Mesodermal cell (in vitro differentiated cells): ENCODE measurements at regions not wholly inside any gene's neighbourhood (a gene's known extent, or its start where the extent isn't known, plus 50 kb on each side); places are given as distances from the start of the nearest gene placed in this dataset.

Experiments
- H3K27ac ChIP-seq: 2 replicates; pipeline ENCODE4 v1.7.0; 2013; ENCODE audit warnings: mild to moderate bottlenecking, low read depth, low read length, moderate library complexity; ENCODE audit not compliant: severe bottlenecking
- H3K36me3 ChIP-seq: 2 replicates; pipeline ENCODE4 v1.7.1; 2013; ENCODE audit warnings: mild to moderate bottlenecking, low read length, moderate library complexity; ENCODE audit not compliant: control insufficient read depth, insufficient read depth
- H3K4me1 ChIP-seq: one replicate; pipeline ENCODE4 v1.7.1; 2013; ENCODE audit warnings: mild to moderate bottlenecking, low read length; ENCODE audit not compliant: insufficient read depth, control insufficient read depth, poor library complexity, severe bottlenecking
- H3K4me3 ChIP-seq: 2 replicates; pipeline ENCODE4 v1.7.0; 2013; ENCODE audit warnings: low read length, control low read depth, mild to moderate bottlenecking; ENCODE audit not compliant: insufficient read depth, poor library complexity, severe bottlenecking; ENCODE audit errors: extremely low read depth
- H3K9me3 ChIP-seq: 2 replicates; pipeline ENCODE4 v1.7.1; 2013; ENCODE audit warnings: mild to moderate bottlenecking, low read length, moderate library complexity; ENCODE audit not compliant: control insufficient read depth
- WGBS, 2 experiments: methylation state at CpG; one replicate each; pipeline ENCODE4 v1.1.5; 2013; ENCODE audit warnings: missing lambda C conversion rate in 2 of 2; ENCODE audit not compliant: insufficient coverage in 2 of 2; 5-methylcytosine and 5-hydroxymethylcytosine counted together

DNA sequence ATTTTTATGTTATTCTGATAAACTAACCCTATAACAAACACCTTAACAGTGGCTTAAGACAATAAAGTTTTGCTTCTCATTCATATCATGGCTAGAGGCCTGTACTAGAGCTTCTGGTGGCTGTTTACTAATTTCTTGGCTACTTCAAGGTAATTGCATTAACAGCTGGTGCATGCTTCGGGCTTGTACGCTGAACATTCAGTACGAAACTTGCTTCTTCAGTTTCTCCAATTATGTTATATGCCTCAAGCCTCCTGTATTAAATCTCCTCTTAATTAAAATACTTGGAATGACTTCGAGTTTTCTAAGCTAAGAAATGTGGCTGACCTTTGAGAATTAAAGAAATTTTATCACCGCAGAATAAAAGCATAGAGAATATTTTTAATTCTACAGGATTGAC lies 138.9 kb upstream of the TRAM1L1 start:
- Histone ChIP-seq H3K4me3 (no peak overlapping the region), H3K27ac (no peak overlapping the region), H3K9me3 (no peaks in the 10 kb centered on the region), H3K36me3 (no peaks in the 10 kb centered on the region), H3K4me1 (no peaks in the 10 kb centered on the region)
- 100% methylated on average over 1 of the region's 5 CpGs; no CpG with 5 or more reads in 1 of the 2 experiments for WGBS, 2 experiments

DNA sequence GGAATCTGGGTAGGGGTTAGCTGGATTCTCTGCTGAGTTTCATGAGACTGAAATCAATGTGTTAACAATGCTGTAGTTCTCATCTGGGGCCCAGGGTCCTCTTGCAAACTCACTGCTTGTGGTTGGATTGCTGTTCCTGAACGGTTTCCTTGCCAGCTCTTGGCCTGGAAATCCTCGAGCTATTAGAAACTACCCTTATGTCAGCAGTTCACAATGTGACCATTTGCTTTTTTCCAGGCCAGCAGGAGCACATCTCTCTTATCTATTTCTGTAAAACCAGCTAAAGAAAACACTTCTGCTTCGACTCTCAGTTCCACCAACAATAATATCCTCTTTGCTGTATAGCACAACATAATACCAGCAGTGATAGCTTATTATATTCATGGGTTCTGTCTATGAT lies 140.1 kb upstream of the TRAM1L1 start:
- WGBS, 2 experiments: 44 to 71% methylated on average over 2 of the region's 3 CpGs
- Histone ChIP-seq H3K4me3 (no peak overlapping the region), H3K4me1 (no peaks in the 10 kb centered on the region), H3K9me3 (no peaks in the 10 kb centered on the region), H3K27ac (no peak overlapping the region), H3K36me3 (no peaks in the 10 kb centered on the region)

DNA sequence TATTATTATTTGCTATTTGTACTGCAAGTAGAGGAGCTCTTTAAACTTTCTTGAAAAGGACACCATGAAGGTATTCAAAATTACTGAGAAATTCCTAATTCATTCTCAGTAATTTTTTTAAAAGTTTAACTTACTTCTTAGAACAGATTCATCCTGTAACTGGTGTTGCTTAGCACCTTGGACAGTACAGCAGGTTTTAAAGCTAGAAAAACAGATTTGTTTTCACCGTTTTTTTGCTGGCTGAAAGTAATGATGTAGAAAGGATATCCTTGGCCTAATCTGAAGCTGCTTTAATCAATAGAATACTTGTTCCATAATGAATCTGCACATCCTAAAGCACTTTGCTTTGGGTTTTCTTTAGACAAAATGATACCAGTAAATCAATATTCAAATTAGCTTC lies 142.5 kb upstream of the TRAM1L1 start:
- no peaks in the 10 kb centered on the region for H3K4me1 ChIP-seq
- H3K36me3 ChIP-seq: no peaks in the 10 kb centered on the region
- H3K9me3 ChIP-seq: no peaks in the 10 kb centered on the region
- no peak overlapping the region for H3K27ac ChIP-seq
- no peak overlapping the region for H3K4me3 ChIP-seq
- no CpG with 5 or more reads among the region's 1 CpG for WGBS, 2 experiments

DNA sequence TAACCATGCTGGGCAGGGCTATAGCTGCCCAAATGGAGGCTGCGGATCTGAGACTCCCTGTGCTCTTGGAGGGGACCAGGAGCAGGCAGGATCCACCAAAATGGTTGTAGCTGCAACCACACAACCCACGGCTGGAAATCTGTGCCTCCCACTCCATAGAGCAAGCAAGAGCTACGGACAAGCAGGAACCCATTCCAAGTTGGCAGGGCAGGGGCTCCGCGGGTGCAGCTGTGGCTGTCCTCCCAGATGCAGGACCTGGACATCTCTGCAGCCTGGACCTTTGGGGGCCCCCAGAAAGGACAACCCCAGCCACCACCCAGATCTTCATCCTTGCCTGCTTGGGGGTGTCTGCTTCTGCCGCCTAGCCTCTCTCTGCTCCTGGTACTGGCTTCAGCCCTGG lies 154.1 kb upstream of the TRAM1L1 start:
- no peak overlapping the region for H3K4me3 ChIP-seq
- no peaks in the 10 kb centered on the region for H3K9me3 ChIP-seq
- no peaks in the 10 kb centered on the region for H3K4me1 ChIP-seq
- 88% methylated on average over 2 to 5 of the region's 6 CpGs for WGBS, 2 experiments
- no peak overlapping the region for H3K27ac ChIP-seq
- no peaks in the 10 kb centered on the region for H3K36me3 ChIP-seq

DNA sequence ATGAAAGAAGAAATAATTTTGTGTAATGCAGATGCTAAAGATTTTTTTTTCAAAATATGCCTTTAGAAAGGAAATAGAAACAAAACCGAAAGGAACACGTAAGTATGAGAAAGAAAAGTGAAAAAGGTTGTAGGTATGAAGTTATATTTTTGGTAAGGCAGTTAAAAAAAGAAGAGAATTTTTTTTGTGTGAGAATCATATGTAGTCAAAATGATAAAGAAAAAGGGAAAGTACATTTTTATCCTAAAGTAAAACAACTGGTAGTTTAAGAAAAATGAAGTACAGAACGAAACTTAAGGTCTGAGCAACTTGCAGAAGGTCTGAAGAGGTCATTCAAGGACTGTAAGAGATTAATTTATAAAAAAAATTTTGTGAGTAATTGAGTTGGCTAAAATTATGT lies 164.0 kb upstream of the TRAM1L1 start:
- H3K9me3 ChIP-seq: no peaks in the 10 kb centered on the region
- no peaks in the 10 kb centered on the region for H3K4me1 ChIP-seq
- H3K27ac ChIP-seq: no peak overlapping the region
- no peaks in the 10 kb centered on the region for H3K36me3 ChIP-seq
- no peak overlapping the region for H3K4me3 ChIP-seq
- WGBS, 2 experiments: 95% methylated on average over 2 of the region's 3 CpGs; no CpG with 5 or more reads in 1 of the 2 experiments

DNA sequence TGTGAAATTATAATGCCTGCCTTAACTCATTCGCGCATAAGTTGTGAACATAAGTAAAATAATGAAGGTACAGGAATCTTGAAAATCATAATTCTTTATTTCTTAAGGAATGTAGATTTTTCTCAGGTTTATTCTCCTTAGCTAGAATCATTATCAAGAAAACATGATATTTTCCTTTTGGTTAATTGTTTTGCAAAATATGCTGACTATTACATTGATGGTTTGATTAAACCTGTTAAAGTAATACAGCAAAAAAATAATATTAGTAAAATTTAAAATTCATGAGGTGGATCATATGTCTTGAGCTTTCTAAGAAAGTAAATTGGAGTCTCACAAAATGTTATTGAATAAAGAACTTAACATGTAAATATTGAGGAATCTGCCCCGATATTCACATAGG lies 178.7 kb upstream of the TRAM1L1 start:
- H3K36me3 ChIP-seq: no peaks in the 10 kb centered on the region
- no peak overlapping the region for H3K27ac ChIP-seq
- H3K9me3 ChIP-seq: no peaks in the 10 kb centered on the region
- H3K4me1 ChIP-seq: no peaks in the 10 kb centered on the region
- H3K4me3 ChIP-seq: no peak overlapping the region
- 90% methylated on average over 2 of the region's 3 CpGs; no CpG with 5 or more reads in 1 of the 2 experiments for WGBS, 2 experiments

DNA sequence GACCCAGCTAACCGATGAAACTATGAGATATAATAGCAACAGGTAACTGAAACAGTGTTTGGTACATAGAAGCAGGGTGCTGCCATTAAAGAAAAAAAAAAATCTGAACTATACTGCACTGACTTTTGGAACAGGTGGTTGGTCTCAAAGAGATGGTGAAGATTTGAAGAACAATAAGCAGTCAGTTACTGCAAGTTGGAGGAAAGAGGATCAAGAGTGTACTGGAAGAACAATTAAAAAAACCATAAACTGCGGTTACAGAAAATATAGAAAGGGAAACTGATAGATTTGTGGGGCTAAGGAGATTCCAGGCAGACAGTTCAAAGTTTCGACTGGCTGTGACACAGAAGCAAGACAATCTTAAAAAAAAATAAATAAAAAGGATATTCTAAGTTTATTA lies 181.9 kb upstream of the TRAM1L1 start:
- Histone ChIP-seq H3K27ac (no peak overlapping the region), H3K4me1 (no peaks in the 10 kb centered on the region), H3K36me3 (no peaks in the 10 kb centered on the region), H3K9me3 (no peaks in the 10 kb centered on the region), H3K4me3 (no peak overlapping the region)
- WGBS, 2 experiments: 89% methylated on average over 2 of the region's 3 CpGs; no CpG with 5 or more reads in 1 of the 2 experiments

DNA sequence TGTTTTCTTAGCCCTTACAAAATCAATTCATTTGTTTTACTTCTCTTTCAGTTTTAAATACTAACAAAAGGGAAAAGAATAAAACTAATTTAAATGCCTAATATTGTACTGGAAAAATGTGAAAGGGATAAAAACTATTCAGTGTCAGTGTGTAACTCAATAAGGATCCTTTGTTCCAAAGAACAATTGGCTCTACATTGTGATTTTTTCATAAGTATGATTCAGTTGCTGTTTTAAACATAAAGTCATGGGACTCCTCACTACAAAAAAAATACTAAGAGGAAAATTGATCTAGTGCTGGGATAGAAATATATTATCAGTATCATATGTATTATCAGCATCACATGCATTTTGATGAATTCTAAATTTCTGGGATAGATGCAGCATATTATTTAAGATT lies 199.4 kb upstream of the TRAM1L1 start:
- Histone ChIP-seq H3K27ac (no peak overlapping the region), H3K4me1 (no peaks in the 10 kb centered on the region), H3K4me3 (no peak overlapping the region), H3K36me3 (no peaks in the 10 kb centered on the region), H3K9me3 (no peaks in the 10 kb centered on the region)

DNA sequence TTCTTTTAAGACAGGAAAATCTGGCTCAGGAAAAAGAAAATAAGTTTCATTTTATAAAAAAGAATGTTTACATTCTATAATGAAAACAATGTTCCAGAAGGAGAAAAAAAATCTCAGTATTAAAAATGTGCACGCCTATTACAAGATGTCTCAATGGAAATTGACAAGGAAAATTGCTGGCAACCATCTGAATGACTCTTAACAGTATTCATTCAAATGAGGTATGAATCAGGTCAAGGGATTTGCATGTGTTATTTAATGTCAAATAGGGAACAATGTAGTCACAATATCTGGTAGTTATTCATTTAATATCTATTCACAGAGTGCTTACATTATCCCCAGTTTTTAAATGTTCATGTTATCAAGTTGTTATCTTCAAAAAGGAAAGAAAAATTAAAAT lies 208.4 kb upstream of the TRAM1L1 start:
- Histone ChIP-seq H3K9me3 (no peaks in the 10 kb centered on the region), H3K27ac (no peak overlapping the region), H3K36me3 (no peaks in the 10 kb centered on the region), H3K4me3 (no peak overlapping the region), H3K4me1 (no peaks in the 10 kb centered on the region)
- WGBS, 2 experiments: 100% methylated on average over 1 of the region's 1 CpG; no CpG with 5 or more reads in 1 of the 2 experiments

DNA sequence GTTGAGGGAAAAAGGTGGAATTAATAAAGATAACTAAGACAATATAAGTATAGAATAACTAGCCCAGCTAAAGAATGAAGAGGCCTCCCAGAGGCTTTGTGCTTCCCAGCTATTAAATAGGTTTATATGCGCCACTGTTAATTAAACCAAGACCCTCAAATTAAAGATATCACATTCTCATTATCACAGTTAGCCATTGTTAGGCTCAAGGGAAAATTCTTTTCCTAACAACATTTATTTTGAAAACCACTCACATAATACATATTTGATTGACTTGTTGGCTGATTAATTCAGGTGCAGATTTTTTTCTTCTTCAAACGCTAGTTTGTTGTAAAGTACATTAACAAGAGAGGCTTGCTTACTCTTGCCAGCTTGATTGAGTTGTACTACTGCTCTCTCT lies 216.8 kb upstream of the TRAM1L1 start:
- no CpG with 5 or more reads among the region's 2 CpGs for WGBS, 2 experiments

DNA sequence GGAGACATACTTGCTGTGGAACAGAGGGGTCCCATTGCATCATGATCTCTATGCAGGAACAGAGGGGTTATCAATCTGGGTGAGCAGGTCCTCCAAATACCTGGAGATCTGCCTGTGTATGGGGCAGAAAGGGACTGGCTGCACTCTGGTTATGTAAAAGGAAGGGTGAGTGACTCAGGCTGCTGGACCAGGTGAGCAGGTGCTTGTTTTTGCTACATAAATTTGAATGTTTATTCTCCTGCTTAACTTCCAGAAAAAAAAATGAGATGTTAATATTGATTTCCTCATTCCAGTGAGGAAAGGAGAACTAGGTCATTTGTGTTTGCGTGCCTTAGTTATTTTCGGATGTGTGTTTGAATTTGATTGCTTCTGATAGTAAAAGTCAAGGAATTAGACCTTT lies 225.8 kb upstream of the TRAM1L1 start:
- WGBS, 2 experiments: 85 to 100% methylated on average over 2 of the region's 2 CpGs
- H3K4me3 ChIP-seq: no peak overlapping the region
- no peak overlapping the region for H3K27ac ChIP-seq
- H3K9me3 ChIP-seq: no peaks in the 10 kb centered on the region
- no peaks in the 10 kb centered on the region for H3K36me3 ChIP-seq
- H3K4me1 ChIP-seq: no peaks in the 10 kb centered on the region

More for the DNA sequence above, 216.8 kb upstream of the TRAM1L1 start:
- no peaks in the 10 kb centered on the region for H3K9me3 ChIP-seq
- H3K4me1 ChIP-seq: no peaks in the 10 kb centered on the region
- H3K4me3 ChIP-seq: no peak overlapping the region
- H3K36me3 ChIP-seq: no peaks in the 10 kb centered on the region
- no peak overlapping the region for H3K27ac ChIP-seq

DNA sequence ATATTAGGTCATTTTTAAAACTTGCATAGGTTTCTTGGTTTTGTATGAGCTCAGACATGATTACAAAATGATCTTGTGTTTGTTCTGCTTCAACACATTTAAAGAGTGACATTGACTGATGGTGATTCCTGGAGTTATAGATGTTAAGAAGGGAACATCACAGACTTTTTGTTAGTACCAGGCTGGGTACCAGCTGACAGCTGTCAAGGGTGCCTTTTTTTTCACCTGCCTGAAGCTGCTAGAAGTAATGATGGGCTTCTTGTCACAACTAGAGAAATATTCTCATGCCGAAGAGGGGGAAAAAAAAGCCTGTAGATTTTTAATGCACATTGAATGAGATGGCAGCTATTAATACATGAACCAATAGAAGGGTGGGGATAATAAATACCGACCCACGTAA lies 226.6 kb upstream of the TRAM1L1 start:
- 90 to 92% methylated on average over 2 to 3 of the region's 3 CpGs for WGBS, 2 experiments
- H3K4me1 ChIP-seq: no peaks in the 10 kb centered on the region
- no peaks in the 10 kb centered on the region for H3K9me3 ChIP-seq
- no peaks in the 10 kb centered on the region for H3K36me3 ChIP-seq
- no peak overlapping the region for H3K27ac ChIP-seq
- no peak overlapping the region for H3K4me3 ChIP-seq
